ENCODE measurements at regions not wholly inside any gene's neighbourhood (a gene's known extent, or its start where the extent isn't known, plus 50 kb on each side); places are given as distances from the start of the nearest gene placed in this dataset.

GRCh38 chr5:18203296-18203695 is 569.0 kb downstream of the TAF11L14 start:
- TF ChIP-seq CTCF (IDR thresholded peaks at IDR 0.05; ENCODE audit: borderline replicate concordance, insufficient read depth, low read depth, low read length) = no peak
- H3K4me3 ChIP-seq (ENCODE audit: low read depth, low read length) = no peak overlapping the region

GRCh38 chr5:18213666-18214065 is 579.4 kb downstream of the TAF11L14 start:
- TF ChIP-seq CTCF (IDR thresholded peaks at IDR 0.05; ENCODE audit: borderline replicate concordance, insufficient read depth, low read depth, low read length) = no peak
- no peak overlapping the region for H3K4me3 ChIP-seq (ENCODE audit: low read depth, low read length)

- no peak overlapping the region for H3K4me3 ChIP-seq (ENCODE audit: low read depth, low read length)
- TF ChIP-seq CTCF (IDR thresholded peaks at IDR 0.05; ENCODE audit: borderline replicate concordance, insufficient read depth, low read depth, low read length) = no peak
Measured at GRCh38 chr5:18216016-18216415, 581.8 kb downstream of the TAF11L14 start.

- no peak for TF ChIP-seq CTCF (IDR thresholded peaks at IDR 0.05; ENCODE audit: borderline replicate concordance, insufficient read depth, low read depth, low read length)
- H3K4me3 ChIP-seq (ENCODE audit: low read depth, low read length) = no peak overlapping the region
Measured at GRCh38 chr5:18216729-18217128, 582.5 kb downstream of the TAF11L14 start.

GRCh38 chr5:18219241-18219640 is 585.0 kb downstream of the TAF11L14 start:
- no peak overlapping the region for H3K4me3 ChIP-seq (ENCODE audit: low read depth, low read length)
- TF ChIP-seq CTCF (IDR thresholded peaks at IDR 0.05; ENCODE audit: borderline replicate concordance, insufficient read depth, low read depth, low read length) = no peak

- TF ChIP-seq CTCF (IDR thresholded peaks at IDR 0.05; ENCODE audit: borderline replicate concordance, insufficient read depth, low read depth, low read length) = no peak
- H3K4me3 ChIP-seq (ENCODE audit: low read depth, low read length) = no peak overlapping the region
Measured at GRCh38 chr5:18220631-18221030, 586.4 kb downstream of the TAF11L14 start.

GRCh38 chr5:18236386-18236785 is 602.1 kb downstream of the TAF11L14 start:
- no peak overlapping the region for H3K4me3 ChIP-seq (ENCODE audit: low read depth, low read length)
- TF ChIP-seq CTCF (IDR thresholded peaks at IDR 0.05; ENCODE audit: borderline replicate concordance, insufficient read depth, low read depth, low read length) = no peak

Data from GM12875 (cell line).